ENCODE measurements at regions not wholly inside any gene's neighbourhood (a gene's known extent, or its start where the extent isn't known, plus 50 kb on each side); places are given as distances from the start of the nearest gene placed in this dataset.

DNA sequence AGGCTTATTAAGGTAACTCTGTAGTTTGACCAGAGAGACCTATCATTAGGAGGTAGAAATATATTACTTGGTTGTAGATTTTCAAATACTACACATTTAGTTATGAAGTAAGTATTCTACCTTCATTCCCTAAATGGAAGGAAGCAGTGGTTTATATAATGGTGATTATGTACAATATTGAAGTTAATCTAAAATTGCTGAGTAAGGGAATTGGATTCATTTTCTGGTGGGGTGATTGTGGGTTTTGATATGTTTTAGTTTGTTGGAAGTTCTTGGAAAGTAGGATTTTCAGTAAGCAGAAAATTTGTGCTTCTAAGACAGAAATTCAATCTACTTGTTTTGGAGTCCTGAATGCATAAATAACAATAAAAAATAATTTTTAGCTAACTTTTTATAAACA is 1830.9 kb upstream of the ADGRL3 start:
- no peak overlapping the region for H3K4me2 ChIP-seq (ENCODE audit: low read depth, low read length)
- no TSS peak for BruUV-seq (replicated peaks)
- TF ChIP-seq RELA (CRISPR knock-in tag; IDR thresholded peaks at IDR 0.05) = no peak
- TF ChIP-seq MAFK (conservative IDR thresholded peaks at IDR 0.05 in 1 of 2, IDR thresholded peaks at IDR 0.05 in 1 of 2; ENCODE audit: low read length in 2 of 2) = peak; percentile 95 to 98
- TF ChIP-seq MAFF (IDR thresholded peaks at IDR 0.05; ENCODE audit: low read depth, low read length) = peak; percentile 97
- DNase-seq (ENCODE audit: low spot score) = no peak
- in situ Hi-C loops (cut with HindIII; ENCODE audit: extremely low pct_ligation_motif_present, low pct_unique_long_range_greater_than_20kb) (no loop called here), intact Hi-C loops (cut with micrococcal nuclease; ENCODE audit: unreplicated experiment) (no loop called here)
- H3K27me3 ChIP-seq (ENCODE audit: control insufficient read depth in 1 of 2, insufficient read depth in 2 of 2, low read length in 2 of 2) = no peaks in the 10 kb centered on the region; a peak in 1 of 5 replicates
- no peak overlapping the region for H3K9ac ChIP-seq (ENCODE audit: insufficient read depth, low read depth, low read length)
- CTCF ChIA-PET (ENCODE audit: low intra/inter-chr PET ratio, low total read pairs) = no interaction called here
- no peak for FAIRE-seq
- H3K4me3 ChIP-seq (replicated peaks in 1 of 3; ENCODE audit: insufficient read depth in 1 of 3, low read depth in 2 of 3, low read length in 3 of 3) = no peak overlapping the region
- no peaks in the 10 kb centered on the region for H3K4me1 ChIP-seq (ENCODE audit: insufficient read depth, low read length)
- H3K27ac ChIP-seq (ENCODE audit: extremely low read length, insufficient read depth, low read length) = no peak overlapping the region
- H3K9me3 ChIP-seq (ENCODE audit: low read length) = no peaks in the 10 kb centered on the region
- POLR2A ChIA-PET = no interaction called here
- H3K36me3 ChIP-seq (replicated peaks in 1 of 2; ENCODE audit: control insufficient read depth in 1 of 2, insufficient read depth in 2 of 2, low read length in 2 of 2) = no peaks in the 10 kb centered on the region
- no peak for ATAC-seq
- H2AFZ ChIP-seq (ENCODE audit: low read length) = no peak overlapping the region
- H3K79me2 ChIP-seq (ENCODE audit: insufficient read depth, low read length) = no peaks in the 10 kb centered on the region
- H4K20me1 ChIP-seq (ENCODE audit: insufficient read depth, low read length) = no peaks in the 10 kb centered on the region

DNA sequence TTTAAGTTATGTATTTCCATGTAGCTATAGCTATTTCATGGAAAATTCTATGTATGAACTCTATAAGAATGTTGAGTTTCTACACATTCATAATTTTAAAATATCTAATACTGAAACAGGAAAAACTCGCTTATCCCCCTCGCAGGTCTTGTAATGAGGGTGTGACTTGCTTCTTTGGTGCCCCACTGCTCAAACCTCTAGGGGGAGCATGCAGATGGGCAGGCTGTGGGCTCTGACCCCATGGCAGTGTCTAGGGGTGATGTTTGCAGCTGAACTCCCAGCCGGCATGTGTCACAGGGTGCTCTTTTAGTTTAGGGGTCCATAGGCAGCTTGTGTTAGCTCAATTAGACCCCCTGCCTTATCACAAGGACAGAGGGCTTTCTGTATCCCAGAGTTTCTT is 1825.7 kb upstream of the ADGRL3 start:
- in situ Hi-C loops (cut with HindIII; ENCODE audit: extremely low pct_ligation_motif_present, low pct_unique_long_range_greater_than_20kb) (no loop called here), intact Hi-C loops (cut with micrococcal nuclease; ENCODE audit: unreplicated experiment) (no loop called here)
- WGBS (ENCODE audit: low lambda C conversion rate) = 15% methylated on average over 3 of the region's 3 CpGs
- Histone ChIP-seq H3K9me3 (ENCODE audit: low read length) (no peaks in the 10 kb centered on the region), H3K27ac (ENCODE audit: extremely low read length, insufficient read depth, low read length) (no peak overlapping the region), H3K9ac (ENCODE audit: insufficient read depth, low read depth, low read length) (no peak overlapping the region), H4K20me1 (ENCODE audit: insufficient read depth, low read length) (no peaks in the 10 kb centered on the region), H3K79me2 (ENCODE audit: insufficient read depth, low read length) (no peaks in the 10 kb centered on the region), H3K4me2 (ENCODE audit: low read depth, low read length) (no peak overlapping the region), H3K4me1 (ENCODE audit: insufficient read depth, low read length) (no peaks in the 10 kb centered on the region), H3K36me3 (replicated peaks in 1 of 2; ENCODE audit: control insufficient read depth in 1 of 2, insufficient read depth in 2 of 2, low read length in 2 of 2) (no peaks in the 10 kb centered on the region), H3K27me3 (ENCODE audit: control insufficient read depth in 1 of 2, insufficient read depth in 2 of 2, low read length in 2 of 2) (no peaks in the 10 kb centered on the region), H2AFZ (ENCODE audit: low read length) (no peak overlapping the region), H3K4me3 (replicated peaks in 1 of 3; ENCODE audit: insufficient read depth in 1 of 3, low read depth in 2 of 3, low read length in 3 of 3) (no peak overlapping the region)
- POLR2A ChIA-PET = no interaction called here
- no peak for FAIRE-seq
- CTCF ChIA-PET (ENCODE audit: low intra/inter-chr PET ratio, low total read pairs) = no interaction called here
- BruUV-seq (replicated peaks) = no TSS peak
- ATAC-seq = no peak
- TF ChIP-seq, protein P1, sequence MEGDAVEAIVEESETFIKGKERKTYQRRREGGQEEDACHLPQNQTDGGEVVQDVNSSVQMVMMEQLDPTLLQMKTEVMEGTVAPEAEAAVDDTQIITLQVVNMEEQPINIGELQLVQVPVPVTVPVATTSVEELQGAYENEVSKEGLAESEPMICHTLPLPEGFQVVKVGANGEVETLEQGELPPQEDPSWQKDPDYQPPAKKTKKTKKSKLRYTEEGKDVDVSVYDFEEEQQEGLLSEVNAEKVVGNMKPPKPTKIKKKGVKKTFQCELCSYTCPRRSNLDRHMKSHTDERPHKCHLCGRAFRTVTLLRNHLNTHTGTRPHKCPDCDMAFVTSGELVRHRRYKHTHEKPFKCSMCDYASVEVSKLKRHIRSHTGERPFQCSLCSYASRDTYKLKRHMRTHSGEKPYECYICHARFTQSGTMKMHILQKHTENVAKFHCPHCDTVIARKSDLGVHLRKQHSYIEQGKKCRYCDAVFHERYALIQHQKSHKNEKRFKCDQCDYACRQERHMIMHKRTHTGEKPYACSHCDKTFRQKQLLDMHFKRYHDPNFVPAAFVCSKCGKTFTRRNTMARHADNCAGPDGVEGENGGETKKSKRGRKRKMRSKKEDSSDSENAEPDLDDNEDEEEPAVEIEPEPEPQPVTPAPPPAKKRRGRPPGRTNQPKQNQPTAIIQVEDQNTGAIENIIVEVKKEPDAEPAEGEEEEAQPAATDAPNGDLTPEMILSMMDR (CRISPR knock-in tag; IDR thresholded peaks at IDR 0.05) = peak; percentile 11; the same call in 1 of the 2 replicates
- TF ChIP-seq, protein P2, sequence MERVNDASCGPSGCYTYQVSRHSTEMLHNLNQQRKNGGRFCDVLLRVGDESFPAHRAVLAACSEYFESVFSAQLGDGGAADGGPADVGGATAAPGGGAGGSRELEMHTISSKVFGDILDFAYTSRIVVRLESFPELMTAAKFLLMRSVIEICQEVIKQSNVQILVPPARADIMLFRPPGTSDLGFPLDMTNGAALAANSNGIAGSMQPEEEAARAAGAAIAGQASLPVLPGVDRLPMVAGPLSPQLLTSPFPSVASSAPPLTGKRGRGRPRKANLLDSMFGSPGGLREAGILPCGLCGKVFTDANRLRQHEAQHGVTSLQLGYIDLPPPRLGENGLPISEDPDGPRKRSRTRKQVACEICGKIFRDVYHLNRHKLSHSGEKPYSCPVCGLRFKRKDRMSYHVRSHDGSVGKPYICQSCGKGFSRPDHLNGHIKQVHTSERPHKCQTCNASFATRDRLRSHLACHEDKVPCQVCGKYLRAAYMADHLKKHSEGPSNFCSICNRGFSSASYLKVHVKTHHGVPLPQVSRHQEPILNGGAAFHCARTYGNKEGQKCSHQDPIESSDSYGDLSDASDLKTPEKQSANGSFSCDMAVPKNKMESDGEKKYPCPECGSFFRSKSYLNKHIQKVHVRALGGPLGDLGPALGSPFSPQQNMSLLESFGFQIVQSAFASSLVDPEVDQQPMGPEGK (CRISPR knock-in tag; IDR thresholded peaks at IDR 0.05) = no peak
- DNase-seq (ENCODE audit: low spot score) = peak; percentile 1
